ENCODE measurements at regions not wholly inside any gene's neighbourhood (a gene's known extent, or its start where the extent isn't known, plus 50 kb on each side); places are given as distances from the start of the nearest gene placed in this dataset.

Small RNAs in the stretch of these regions (small RNA-seq; reads per million reads assigned to genes)
- gene AC107297.1 (ENCODE audit: insufficient read depth in 2 of 3, insufficient read length in 3 of 3, low read depth in 2 of 3, low replicate concordance in 1 of 3) (0 reads per million in 3 experiments), gene RF00066 (ENCODE audit: insufficient read depth in 2 of 3, insufficient read length in 3 of 3, low read depth in 2 of 3, low replicate concordance in 1 of 3) (0 reads per million in 3 experiments)

Measured in HepG2 (cell line).